ENCODE measurements at regions not wholly inside any gene's neighbourhood (a gene's known extent, or its start where the extent isn't known, plus 50 kb on each side); places are given as distances from the start of the nearest gene placed in this dataset.

DNA sequence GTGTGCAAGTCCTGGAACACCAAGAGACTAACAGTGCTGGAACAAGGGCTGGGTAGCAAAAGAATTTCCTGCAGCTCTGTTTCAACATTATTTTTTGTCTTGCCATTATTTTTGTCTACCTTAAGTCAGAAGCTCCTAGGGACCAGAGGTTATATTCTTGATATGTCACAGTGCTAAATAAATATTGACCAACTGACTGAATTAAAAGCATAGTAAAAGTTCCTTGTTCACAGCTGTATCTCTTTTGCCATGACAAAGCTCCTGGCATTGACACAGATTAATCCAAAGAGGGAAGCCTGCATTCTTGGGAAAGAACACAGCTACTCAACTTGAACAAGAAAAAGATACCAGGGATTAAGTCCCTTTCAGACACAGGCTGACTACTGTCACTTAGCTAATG is 136.5 kb downstream of the SPTSSA start (continued):
- no peak for TF ChIP-seq ATF6 (CRISPR knock-in tag; IDR thresholded peaks at IDR 0.05)
- TF ChIP-seq FOXP4 (CRISPR knock-in tag; IDR thresholded peaks at IDR 0.05) = no peak
- TF ChIP-seq, protein P1, sequence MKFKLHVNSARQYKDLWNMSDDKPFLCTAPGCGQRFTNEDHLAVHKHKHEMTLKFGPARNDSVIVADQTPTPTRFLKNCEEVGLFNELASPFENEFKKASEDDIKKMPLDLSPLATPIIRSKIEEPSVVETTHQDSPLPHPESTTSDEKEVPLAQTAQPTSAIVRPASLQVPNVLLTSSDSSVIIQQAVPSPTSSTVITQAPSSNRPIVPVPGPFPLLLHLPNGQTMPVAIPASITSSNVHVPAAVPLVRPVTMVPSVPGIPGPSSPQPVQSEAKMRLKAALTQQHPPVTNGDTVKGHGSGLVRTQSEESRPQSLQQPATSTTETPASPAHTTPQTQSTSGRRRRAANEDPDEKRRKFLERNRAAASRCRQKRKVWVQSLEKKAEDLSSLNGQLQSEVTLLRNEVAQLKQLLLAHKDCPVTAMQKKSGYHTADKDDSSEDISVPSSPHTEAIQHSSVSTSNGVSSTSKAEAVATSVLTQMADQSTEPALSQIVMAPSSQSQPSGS (CRISPR knock-in tag; IDR thresholded peaks at IDR 0.05; ENCODE audit: borderline replicate concordance, low read depth) = no peak
- TF ChIP-seq ZNF423 (CRISPR knock-in tag; IDR thresholded peaks at IDR 0.05) = no peak
- no peak for TF ChIP-seq FOXK1 (CRISPR knock-in tag; IDR thresholded peaks at IDR 0.05)
- TF ChIP-seq MAX (CRISPR knock-in tag; IDR thresholded peaks at IDR 0.05) = no peak
- TF ChIP-seq ZNF219 (CRISPR knock-in tag; IDR thresholded peaks at IDR 0.05; ENCODE audit: borderline replicate concordance) = no peak

GRCh38 chr14:34324363-34324795 is 137.7 kb downstream of the SPTSSA start:
- ATAC-seq (peak; percentile 34; the same call in 1 of the 2 replicates), DNase-seq (ENCODE audit: low spot score) (no peak)
- TF ChIP-seq, protein P2, sequence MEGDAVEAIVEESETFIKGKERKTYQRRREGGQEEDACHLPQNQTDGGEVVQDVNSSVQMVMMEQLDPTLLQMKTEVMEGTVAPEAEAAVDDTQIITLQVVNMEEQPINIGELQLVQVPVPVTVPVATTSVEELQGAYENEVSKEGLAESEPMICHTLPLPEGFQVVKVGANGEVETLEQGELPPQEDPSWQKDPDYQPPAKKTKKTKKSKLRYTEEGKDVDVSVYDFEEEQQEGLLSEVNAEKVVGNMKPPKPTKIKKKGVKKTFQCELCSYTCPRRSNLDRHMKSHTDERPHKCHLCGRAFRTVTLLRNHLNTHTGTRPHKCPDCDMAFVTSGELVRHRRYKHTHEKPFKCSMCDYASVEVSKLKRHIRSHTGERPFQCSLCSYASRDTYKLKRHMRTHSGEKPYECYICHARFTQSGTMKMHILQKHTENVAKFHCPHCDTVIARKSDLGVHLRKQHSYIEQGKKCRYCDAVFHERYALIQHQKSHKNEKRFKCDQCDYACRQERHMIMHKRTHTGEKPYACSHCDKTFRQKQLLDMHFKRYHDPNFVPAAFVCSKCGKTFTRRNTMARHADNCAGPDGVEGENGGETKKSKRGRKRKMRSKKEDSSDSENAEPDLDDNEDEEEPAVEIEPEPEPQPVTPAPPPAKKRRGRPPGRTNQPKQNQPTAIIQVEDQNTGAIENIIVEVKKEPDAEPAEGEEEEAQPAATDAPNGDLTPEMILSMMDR (IDR thresholded peaks at IDR 0.05) = peak; percentile 60
- no peak for TF ChIP-seq ZSCAN18 (CRISPR knock-in tag; IDR thresholded peaks at IDR 0.05)
- TF ChIP-seq NFATC4 (CRISPR knock-in tag; IDR thresholded peaks at IDR 0.05) = no peak
- Mint-ChIP-seq H3K9me3 (no peaks in the 10 kb centered on the region), H3K36me3 (no peaks in the 10 kb centered on the region), H3K4me1 (peaks cover 3% of the 10 kb centered on the region; the same call in 1 of the 2 replicates), H3K27me3 (ENCODE audit: low read depth) (no peaks in the 10 kb centered on the region), H3K4me3 (no peak overlapping the region), H3K27ac (no peak overlapping the region)
- ChIA-PET POLR2A (no interaction called here), CTCF (interaction anchor here (0.7 kb wide), 1 partner anchor 406 kb away, joined by 3 read pairs; no protein-coding TSS in a partner anchor)

GRCh38 chr14:34322940-34323418 is 139.1 kb downstream of the SPTSSA start:
- CTCF ChIA-PET = interaction anchor here (0.6 to 1.7 kb wide), 32 partner anchors 9 to 1734 kb away, joined by 3 to 15 read pairs (median 4); no protein-coding TSS in a partner anchor
- H3K27me3 Mint-ChIP-seq (ENCODE audit: low read depth) = no peaks in the 10 kb centered on the region

More at GRCh38 chr14:34322940-34323418, 139.1 kb downstream of the SPTSSA start:
- Mint-ChIP-seq H3K9me3 (no peaks in the 10 kb centered on the region), H3K36me3 (no peaks in the 10 kb centered on the region), H3K4me3 (no peak overlapping the region), H3K4me1 (peaks cover 3% of the 10 kb centered on the region; the same call in 1 of the 2 replicates), H3K27ac (no peak overlapping the region)
- POLR2A ChIA-PET = no interaction called here
- ATAC-seq (peak; percentile 77), DNase-seq (ENCODE audit: low spot score) (peak; percentile 70)
- TF ChIP-seq ZNF138 (CRISPR knock-in tag; conservative IDR thresholded peaks at IDR 0.05) (no peak), MAX (CRISPR knock-in tag; IDR thresholded peaks at IDR 0.05) (no peak), SOX15 (CRISPR knock-in tag; IDR thresholded peaks at IDR 0.05) (no peak), ZSCAN18 (CRISPR knock-in tag; IDR thresholded peaks at IDR 0.05) (0 out of 2 replicates have a peak, but pooled peaks have one; percentile 66), PRRX2 (CRISPR knock-in tag; IDR thresholded peaks at IDR 0.05) (no peak)
- TF ChIP-seq, protein P2 (IDR thresholded peaks at IDR 0.05) = peak; percentile 93
